Effector memory CD4-positive, alpha-beta T cell (primary cell): ENCODE measurements at regions not wholly inside any gene's neighbourhood (a gene's known extent, or its start where the extent isn't known, plus 50 kb on each side); places are given as distances from the start of the nearest gene placed in this dataset.

Experiments
- DNase-seq, 3 donors: peaks; one replicate each; pipeline ENCODE4 v3.0.0-alpha.2; 2020
- H3K27ac ChIP-seq: 2 replicates; pipeline ENCODE4 v1.7.0; 2013; ENCODE audit warnings: mild to moderate bottlenecking, low read length, moderate library complexity; ENCODE audit not compliant: insufficient read depth, poor library complexity, severe bottlenecking
- H3K27me3 ChIP-seq: replicated peaks from 2 replicates; pipeline ENCODE4 v1.7.0; 2013; ENCODE audit warnings: mild to moderate bottlenecking, low read length; ENCODE audit not compliant: insufficient read depth, control insufficient read depth, poor library complexity, severe bottlenecking
- H3K36me3 ChIP-seq: 2 replicates; pipeline ENCODE4 v1.7.0; 2013; ENCODE audit warnings: mild to moderate bottlenecking, low read length, moderate library complexity; ENCODE audit not compliant: control insufficient read depth, insufficient read depth
- H3K4me1 ChIP-seq: 2 replicates; pipeline ENCODE4 v1.7.0; 2013; ENCODE audit warnings: low read length, mild to moderate bottlenecking; ENCODE audit not compliant: control insufficient read depth, insufficient read depth, poor library complexity, severe bottlenecking
- H3K4me3 ChIP-seq: 2 replicates; pipeline ENCODE4 v1.7.0; 2013; ENCODE audit warnings: low read length, low read depth, mild to moderate bottlenecking; ENCODE audit not compliant: insufficient read depth, poor library complexity, severe bottlenecking
- H3K9me3 ChIP-seq: 2 replicates; pipeline ENCODE4 v1.7.0; 2013; ENCODE audit warnings: mild to moderate bottlenecking, low read length, moderate library complexity; ENCODE audit not compliant: control insufficient read depth

GRCh38 chr2:604385-604784 lies 72.8 kb downstream of the TMEM18 start:
- H3K27ac ChIP-seq = no peak overlapping the region
- no peaks in the 10 kb centered on the region for H3K36me3 ChIP-seq
- no peaks in the 10 kb centered on the region for H3K27me3 ChIP-seq
- H3K9me3 ChIP-seq = no peaks in the 10 kb centered on the region
- H3K4me3 ChIP-seq = no peak overlapping the region
- H3K4me1 ChIP-seq = no peaks in the 10 kb centered on the region
- no peak for DNase-seq

GRCh38 chr2:603869-604268 lies 73.3 kb downstream of the TMEM18 start:
- H3K9me3 ChIP-seq = no peaks in the 10 kb centered on the region
- H3K27me3 ChIP-seq = no peaks in the 10 kb centered on the region
- no peaks in the 10 kb centered on the region for H3K4me1 ChIP-seq
- no peak overlapping the region for H3K27ac ChIP-seq
- no peak overlapping the region for H3K4me3 ChIP-seq
- no peak for DNase-seq
- no peaks in the 10 kb centered on the region for H3K36me3 ChIP-seq

GRCh38 chr2:603427-603826 lies 73.8 kb downstream of the TMEM18 start:
- no peak overlapping the region for H3K27ac ChIP-seq
- H3K9me3 ChIP-seq = no peaks in the 10 kb centered on the region
- DNase-seq = no peak
- no peaks in the 10 kb centered on the region for H3K27me3 ChIP-seq
- H3K4me1 ChIP-seq = no peaks in the 10 kb centered on the region
- H3K36me3 ChIP-seq = no peaks in the 10 kb centered on the region
- no peak overlapping the region for H3K4me3 ChIP-seq

- no peaks in the 10 kb centered on the region for H3K4me1 ChIP-seq
- no peak overlapping the region for H3K4me3 ChIP-seq
- H3K27ac ChIP-seq = no peak overlapping the region
- no peaks in the 10 kb centered on the region for H3K36me3 ChIP-seq
- DNase-seq = no peak
- no peaks in the 10 kb centered on the region for H3K27me3 ChIP-seq
- no peaks in the 10 kb centered on the region for H3K9me3 ChIP-seq
Observed at GRCh38 chr2:602571-603359, 74.4 kb downstream of the TMEM18 start.

GRCh38 chr2:601806-602455 lies 75.3 kb downstream of the TMEM18 start:
- H3K4me1 ChIP-seq = no peaks in the 10 kb centered on the region
- no peaks in the 10 kb centered on the region for H3K36me3 ChIP-seq
- no peak for DNase-seq
- no peaks in the 10 kb centered on the region for H3K9me3 ChIP-seq
- no peak overlapping the region for H3K4me3 ChIP-seq
- H3K27ac ChIP-seq = no peak overlapping the region
- H3K27me3 ChIP-seq = no peaks in the 10 kb centered on the region

GRCh38 chr2:601387-601698 lies 75.9 kb downstream of the TMEM18 start:
- Histone ChIP-seq H3K27ac (no peak overlapping the region), H3K4me1 (no peaks in the 10 kb centered on the region), H3K36me3 (no peaks in the 10 kb centered on the region), H3K9me3 (no peaks in the 10 kb centered on the region), H3K27me3 (no peaks in the 10 kb centered on the region), H3K4me3 (no peak overlapping the region)
- DNase-seq = no peak

GRCh38 chr2:600542-601386 lies 76.4 kb downstream of the TMEM18 start:
- Histone ChIP-seq H3K36me3 (no peaks in the 10 kb centered on the region), H3K9me3 (no peaks in the 10 kb centered on the region), H3K4me1 (no peaks in the 10 kb centered on the region), H3K27ac (no peak overlapping the region), H3K4me3 (no peak overlapping the region), H3K27me3 (no peaks in the 10 kb centered on the region)
- no peak for DNase-seq

GRCh38 chr2:599601-600000 lies 77.6 kb downstream of the TMEM18 start:
- Histone ChIP-seq H3K36me3 (no peaks in the 10 kb centered on the region), H3K4me3 (no peak overlapping the region), H3K9me3 (no peaks in the 10 kb centered on the region), H3K27ac (no peak overlapping the region), H3K4me1 (no peaks in the 10 kb centered on the region), H3K27me3 (no peaks in the 10 kb centered on the region)
- DNase-seq = no peak

- Histone ChIP-seq H3K27me3 (no peaks in the 10 kb centered on the region), H3K9me3 (no peaks in the 10 kb centered on the region), H3K36me3 (no peaks in the 10 kb centered on the region), H3K4me1 (no peaks in the 10 kb centered on the region), H3K27ac (no peak overlapping the region), H3K4me3 (no peak overlapping the region)
- no peak for DNase-seq
Observed at GRCh38 chr2:598058-598802, 79.0 kb downstream of the TMEM18 start.
